ENCODE measurements at regions not wholly inside any gene's neighbourhood (a gene's known extent, or its start where the extent isn't known, plus 50 kb on each side); places are given as distances from the start of the nearest gene placed in this dataset.

DNA sequence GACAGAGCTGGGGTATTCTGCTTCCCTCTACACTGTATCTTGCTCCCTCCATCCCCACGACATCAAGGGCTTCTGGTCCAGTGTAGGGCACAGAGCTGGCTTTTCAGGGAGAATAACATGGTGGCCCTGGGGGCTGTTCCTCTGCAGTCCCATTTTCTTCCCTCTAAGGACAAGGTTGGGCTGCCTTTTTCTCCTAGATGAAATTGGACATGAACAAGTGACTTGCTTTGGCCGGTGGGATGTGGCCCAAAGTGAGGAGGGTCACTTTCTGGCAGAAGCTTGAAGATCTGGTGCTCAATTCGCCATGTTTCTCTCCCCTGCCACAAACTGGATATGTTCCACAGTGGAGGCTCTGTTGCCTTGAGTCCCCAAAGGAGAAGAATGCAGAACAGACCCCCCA lies 235.7 kb downstream of the EMX2 start:
- H2AFZ ChIP-seq (ENCODE audit: low read length): no peak overlapping the region
- H3K27ac ChIP-seq (ENCODE audit: insufficient read depth, low read length): no peak overlapping the region
- no peak overlapping the region for H3K4me2 ChIP-seq (ENCODE audit: extremely low read depth, insufficient read depth, low read length)
- no peaks in the 10 kb centered on the region for H3K36me3 ChIP-seq (ENCODE audit: control insufficient read depth, insufficient read depth, low read length)
- no peaks in the 10 kb centered on the region for H3K9me3 ChIP-seq (ENCODE audit: control insufficient read depth, insufficient read depth, low read depth, low read length)
- TF ChIP-seq, protein P1, sequence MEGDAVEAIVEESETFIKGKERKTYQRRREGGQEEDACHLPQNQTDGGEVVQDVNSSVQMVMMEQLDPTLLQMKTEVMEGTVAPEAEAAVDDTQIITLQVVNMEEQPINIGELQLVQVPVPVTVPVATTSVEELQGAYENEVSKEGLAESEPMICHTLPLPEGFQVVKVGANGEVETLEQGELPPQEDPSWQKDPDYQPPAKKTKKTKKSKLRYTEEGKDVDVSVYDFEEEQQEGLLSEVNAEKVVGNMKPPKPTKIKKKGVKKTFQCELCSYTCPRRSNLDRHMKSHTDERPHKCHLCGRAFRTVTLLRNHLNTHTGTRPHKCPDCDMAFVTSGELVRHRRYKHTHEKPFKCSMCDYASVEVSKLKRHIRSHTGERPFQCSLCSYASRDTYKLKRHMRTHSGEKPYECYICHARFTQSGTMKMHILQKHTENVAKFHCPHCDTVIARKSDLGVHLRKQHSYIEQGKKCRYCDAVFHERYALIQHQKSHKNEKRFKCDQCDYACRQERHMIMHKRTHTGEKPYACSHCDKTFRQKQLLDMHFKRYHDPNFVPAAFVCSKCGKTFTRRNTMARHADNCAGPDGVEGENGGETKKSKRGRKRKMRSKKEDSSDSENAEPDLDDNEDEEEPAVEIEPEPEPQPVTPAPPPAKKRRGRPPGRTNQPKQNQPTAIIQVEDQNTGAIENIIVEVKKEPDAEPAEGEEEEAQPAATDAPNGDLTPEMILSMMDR (conservative IDR thresholded peaks at IDR 0.05 in 1 of 2, IDR thresholded peaks at IDR 0.05 in 1 of 2; ENCODE audit: low read depth in 1 of 2, low read length in 2 of 2): no peak
- TF ChIP-seq EZH2 (IDR thresholded peaks at IDR 0.05; ENCODE audit: low read length, missing control alignments): no peak
- H3K79me2 ChIP-seq (ENCODE audit: control insufficient read depth, insufficient read depth, low read length): no peaks in the 10 kb centered on the region
- H3K27me3 ChIP-seq (ENCODE audit: control insufficient read depth, insufficient read depth, low read length): no peaks in the 10 kb centered on the region
- H3K4me3 ChIP-seq (replicated peaks in 1 of 4; ENCODE audit: control extremely low read depth in 1 of 4, insufficient read depth in 1 of 4, low read depth in 3 of 4, low read length in 4 of 4): no peak overlapping the region
- no peaks in the 10 kb centered on the region for H4K20me1 ChIP-seq (ENCODE audit: control insufficient read depth, extremely low read depth, insufficient read depth, low read length)
- no peak overlapping the region for H3K9ac ChIP-seq (ENCODE audit: insufficient read depth, low read length)
- DNase-seq (ENCODE audit: low read depth in 2 of 2): no peak
- H3K4me1 ChIP-seq (ENCODE audit: control insufficient read depth, extremely low read depth, insufficient read depth, low read length): no peaks in the 10 kb centered on the region

DNA sequence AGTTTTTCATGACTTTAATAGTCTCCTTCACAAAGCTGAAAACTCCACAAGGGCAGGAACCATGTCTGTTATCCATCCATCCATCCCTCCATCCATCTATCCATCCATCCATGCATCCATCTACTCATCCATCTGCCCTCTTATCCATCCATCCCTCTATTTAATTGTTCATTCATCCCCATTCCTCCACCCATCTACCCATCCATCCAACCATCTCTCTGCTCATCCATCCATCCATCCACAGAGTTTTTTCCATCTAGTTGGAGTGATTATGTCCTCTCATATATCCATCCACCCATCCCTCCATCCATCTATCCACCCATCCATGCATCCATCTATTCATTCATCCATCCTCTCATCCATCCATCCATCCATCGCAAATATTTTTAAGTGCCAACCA lies 237.9 kb downstream of the EMX2 start:
- no peak for DNase-seq (ENCODE audit: low read depth in 2 of 2)
- H3K27ac ChIP-seq (ENCODE audit: insufficient read depth, low read length): no peak overlapping the region
- H3K9me3 ChIP-seq (ENCODE audit: control insufficient read depth, insufficient read depth, low read depth, low read length): no peaks in the 10 kb centered on the region
- no peaks in the 10 kb centered on the region for H4K20me1 ChIP-seq (ENCODE audit: control insufficient read depth, extremely low read depth, insufficient read depth, low read length)
- no peak overlapping the region for H2AFZ ChIP-seq (ENCODE audit: low read length)
- H3K4me1 ChIP-seq (ENCODE audit: control insufficient read depth, extremely low read depth, insufficient read depth, low read length): no peaks in the 10 kb centered on the region
- H3K79me2 ChIP-seq (ENCODE audit: control insufficient read depth, insufficient read depth, low read length): no peaks in the 10 kb centered on the region
- H3K9ac ChIP-seq (ENCODE audit: insufficient read depth, low read length): no peak overlapping the region
- H3K4me3 ChIP-seq (replicated peaks in 1 of 4; ENCODE audit: control extremely low read depth in 1 of 4, insufficient read depth in 1 of 4, low read depth in 3 of 4, low read length in 4 of 4): no peak overlapping the region
- TF ChIP-seq EZH2 (IDR thresholded peaks at IDR 0.05; ENCODE audit: low read length, missing control alignments): no peak
- TF ChIP-seq, protein P1 (conservative IDR thresholded peaks at IDR 0.05 in 1 of 2, IDR thresholded peaks at IDR 0.05 in 1 of 2; ENCODE audit: low read depth in 1 of 2, low read length in 2 of 2): no peak
- no peaks in the 10 kb centered on the region for H3K36me3 ChIP-seq (ENCODE audit: control insufficient read depth, insufficient read depth, low read length)
- H3K27me3 ChIP-seq (ENCODE audit: control insufficient read depth, insufficient read depth, low read length): no peaks in the 10 kb centered on the region
- no peak overlapping the region for H3K4me2 ChIP-seq (ENCODE audit: extremely low read depth, insufficient read depth, low read length)

DNA sequence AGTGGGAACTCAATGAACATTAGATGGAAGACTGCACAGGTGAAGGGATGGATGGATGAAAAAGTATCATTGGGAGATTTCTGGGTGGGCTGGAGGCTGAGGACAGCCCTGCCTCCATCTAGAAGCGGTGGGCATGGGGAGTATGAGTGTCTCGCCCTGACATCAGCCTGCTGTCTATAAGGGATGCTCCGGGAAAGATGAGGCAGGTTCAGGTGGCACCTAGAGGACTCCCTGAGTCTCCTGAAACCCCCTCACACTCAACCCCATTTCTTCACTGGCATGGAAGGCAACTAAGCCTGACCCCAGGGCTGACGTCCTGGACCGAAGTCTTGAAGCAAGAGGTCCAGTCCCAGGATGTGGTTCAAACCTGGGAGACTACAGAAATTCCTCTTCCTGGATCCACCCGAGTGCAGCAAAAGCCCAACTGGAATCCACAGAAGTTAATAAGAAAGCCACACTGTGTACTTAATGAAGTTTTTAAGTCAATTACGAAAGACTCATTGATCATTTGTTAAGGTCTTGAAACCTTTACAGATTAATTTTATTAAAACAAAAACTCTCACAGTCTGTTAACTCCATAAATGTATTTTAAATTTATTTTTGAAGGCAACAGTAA lies 238.8 kb downstream of the EMX2 start:
- no peaks in the 10 kb centered on the region for H3K36me3 ChIP-seq (ENCODE audit: control insufficient read depth, insufficient read depth, low read length)
- H3K9ac ChIP-seq (ENCODE audit: insufficient read depth, low read length): no peak overlapping the region
- TF ChIP-seq EZH2 (IDR thresholded peaks at IDR 0.05; ENCODE audit: low read length, missing control alignments): no peak
- TF ChIP-seq, protein P1 (conservative IDR thresholded peaks at IDR 0.05 in 1 of 2, IDR thresholded peaks at IDR 0.05 in 1 of 2; ENCODE audit: low read depth in 1 of 2, low read length in 2 of 2): no peak
- no peak overlapping the region for H2AFZ ChIP-seq (ENCODE audit: low read length)
- no peaks in the 10 kb centered on the region for H3K27me3 ChIP-seq (ENCODE audit: control insufficient read depth, insufficient read depth, low read length)
- no peaks in the 10 kb centered on the region for H3K4me1 ChIP-seq (ENCODE audit: control insufficient read depth, extremely low read depth, insufficient read depth, low read length)
- no peak overlapping the region for H3K4me3 ChIP-seq (replicated peaks in 1 of 4; ENCODE audit: control extremely low read depth in 1 of 4, insufficient read depth in 1 of 4, low read depth in 3 of 4, low read length in 4 of 4)
- DNase-seq (ENCODE audit: low read depth in 2 of 2): no peak
- H4K20me1 ChIP-seq (ENCODE audit: control insufficient read depth, extremely low read depth, insufficient read depth, low read length): no peaks in the 10 kb centered on the region
- H3K27ac ChIP-seq (ENCODE audit: insufficient read depth, low read length): no peak overlapping the region
- H3K4me2 ChIP-seq (ENCODE audit: extremely low read depth, insufficient read depth, low read length): no peak overlapping the region
- H3K79me2 ChIP-seq (ENCODE audit: control insufficient read depth, insufficient read depth, low read length): no peaks in the 10 kb centered on the region
- no peaks in the 10 kb centered on the region for H3K9me3 ChIP-seq (ENCODE audit: control insufficient read depth, insufficient read depth, low read depth, low read length)
